GM12872 (cell line): ENCODE measurements at regions not wholly inside any gene's neighbourhood (a gene's known extent, or its start where the extent isn't known, plus 50 kb on each side); places are given as distances from the start of the nearest gene placed in this dataset.

Experiments used
- CTCF ChIP-seq: IDR thresholded peaks from 3 replicates; pipeline ENCODE4 v1.5.1; 2011; ENCODE audit warnings: low read depth, mild to moderate bottlenecking, low read length, moderate library complexity; ENCODE audit not compliant: insufficient read depth

GRCh38 chr2:224252631-224253030 is 149.3 kb downstream of the FAM124B start:
- no peak for TF ChIP-seq CTCF

GRCh38 chr2:224248944-224249371 is 152.9 kb downstream of the FAM124B start:
- TF ChIP-seq CTCF: no peak

- no peak for TF ChIP-seq CTCF
Measured at GRCh38 chr2:224242561-224242960, 159.3 kb downstream of the FAM124B start.

- TF ChIP-seq CTCF: no peak
Measured at GRCh38 chr2:224241812-224242211, 160.1 kb downstream of the FAM124B start.

GRCh38 chr2:224241001-224241400 is 160.9 kb downstream of the FAM124B start:
- no peak for TF ChIP-seq CTCF

- TF ChIP-seq CTCF: no peak
Measured at GRCh38 chr2:224223851-224224555, 177.9 kb downstream of the FAM124B start.

GRCh38 chr2:224222974-224223373 is 178.9 kb downstream of the FAM124B start:
- TF ChIP-seq CTCF: no peak
